LHCN-M2 (cell line): ENCODE measurements at regions not wholly inside any gene's neighbourhood (a gene's known extent, or its start where the extent isn't known, plus 50 kb on each side); places are given as distances from the start of the nearest gene placed in this dataset.

Experiments used
- DNase-seq: peaks from one replicate; pipeline ENCODE4 v3.0.0-alpha.2; 2012; ENCODE audit warnings: low read depth

GRCh38 chr1:78359666-78360065, 131.1 kb upstream of the PTGFR start:
- DNase-seq: no peak

GRCh38 chr1:78360584-78360983, 130.2 kb upstream of the PTGFR start:
- no peak for DNase-seq

- DNase-seq: no peak
Measured at GRCh38 chr1:78367700-78368099, 123.1 kb upstream of the PTGFR start.

- no peak for DNase-seq
Measured at GRCh38 chr1:78369546-78369945, 121.2 kb upstream of the PTGFR start.

GRCh38 chr1:78370356-78370755, 120.4 kb upstream of the PTGFR start:
- DNase-seq: peak; percentile 94

- peak; percentile 98 for DNase-seq
Measured at GRCh38 chr1:78370779-78371482, 119.8 kb upstream of the PTGFR start.

GRCh38 chr1:78373676-78374075, 117.1 kb upstream of the PTGFR start:
- DNase-seq: no peak

- peak; percentile 46 for DNase-seq
Measured at GRCh38 chr1:78375996-78376395, 114.8 kb upstream of the PTGFR start.

GRCh38 chr1:78377356-78377928, 113.3 kb upstream of the PTGFR start:
- DNase-seq: peak; percentile 56

- no peak for DNase-seq
Measured at GRCh38 chr1:78383923-78384322, 106.9 kb upstream of the PTGFR start.

- no peak for DNase-seq
Measured at GRCh38 chr1:78385744-78386462, 104.9 kb upstream of the PTGFR start.

GRCh38 chr1:78387201-78387600, 103.6 kb upstream of the PTGFR start:
- DNase-seq: no peak

- no peak for DNase-seq
Measured at GRCh38 chr1:78387871-78388270, 102.9 kb upstream of the PTGFR start.

GRCh38 chr1:78388275-78388674, 102.5 kb upstream of the PTGFR start:
- DNase-seq: no peak

- peak; percentile 9 for DNase-seq
Measured at GRCh38 chr1:78401148-78401547, 89.6 kb upstream of the PTGFR start.

GRCh38 chr1:78408192-78408591, 82.6 kb upstream of the PTGFR start:
- DNase-seq: no peak

GRCh38 chr1:78408810-78409209, 82.0 kb upstream of the PTGFR start:
- DNase-seq: peak; percentile 58

GRCh38 chr1:78410643-78411042, 80.1 kb upstream of the PTGFR start:
- peak; percentile 21 for DNase-seq

GRCh38 chr1:78411707-78412106, 79.1 kb upstream of the PTGFR start:
- no peak for DNase-seq

GRCh38 chr1:78415165-78415564, 75.6 kb upstream of the PTGFR start:
- DNase-seq: no peak

- peak; percentile 38 for DNase-seq
Measured at GRCh38 chr1:78419309-78419708, 71.5 kb upstream of the PTGFR start.

- DNase-seq: peak; percentile 26
Measured at GRCh38 chr1:78420181-78420580, 70.6 kb upstream of the PTGFR start.

- no peak for DNase-seq
Measured at GRCh38 chr1:78420688-78421087, 70.1 kb upstream of the PTGFR start.
